HepG2 (cell line): ENCODE measurements at regions not wholly inside any gene's neighbourhood (a gene's known extent, or its start where the extent isn't known, plus 50 kb on each side); places are given as distances from the start of the nearest gene placed in this dataset.

Source experiments
- EED ChIP-seq: sonication (generic); formaldehyde crosslinking; IDR thresholded peaks from 2 replicates; pipeline ENCODE4 v1.5.0; 2020; ENCODE audit warnings: mild to moderate bottlenecking, missing genetic modification reagents
- MEIS2 ChIP-seq: sonication (generic); formaldehyde crosslinking; IDR thresholded peaks from 2 replicates; pipeline ENCODE4 v1.9.0; 2021; ENCODE audit warnings: mild to moderate bottlenecking, missing genetic modification reagents
- NCOA1 ChIP-seq: sonication (generic); formaldehyde crosslinking; IDR thresholded peaks from 2 replicates; pipeline ENCODE4 v1.9.0; 2021; ENCODE audit warnings: missing genetic modification reagents
- RAD51 ChIP-seq: fragments of 450-650 bp; IDR thresholded peaks from 2 replicates; pipeline ENCODE4 v1.6.1; 2016; ENCODE audit warnings: borderline replicate concordance
- SIN3B ChIP-seq: fragments of 150-350 bp; IDR thresholded peaks from 2 replicates; pipeline ENCODE4 v1.6.1; 2014; ENCODE audit warnings: low read length
- STAT5B ChIP-seq: sonication (generic); formaldehyde crosslinking; IDR thresholded peaks from 2 replicates; pipeline ENCODE4 v1.4.0; 2020; ENCODE audit warnings: missing genetic modification reagents
- SUZ12 ChIP-seq: fragments of 150-350 bp; IDR thresholded peaks from 2 replicates; pipeline ENCODE4 v1.6.1; 2014; ENCODE audit warnings: low read depth, low read length
- TCF7L2 ChIP-seq: IDR thresholded peaks from 2 replicates; pipeline ENCODE4 v1.6.1; 2011; ENCODE audit warnings: mild to moderate bottlenecking, low read depth, low read length, moderate library complexity
- ZBTB7B ChIP-seq: sonication (generic); formaldehyde crosslinking; IDR thresholded peaks from 2 replicates; pipeline ENCODE4 v1.4.0; 2020; ENCODE audit warnings: missing genetic modification reagents
- ZNF10 ChIP-seq: sonication (generic); formaldehyde crosslinking; IDR thresholded peaks from 2 replicates; pipeline ENCODE4 v1.4.0; 2020; ENCODE audit warnings: mild to moderate bottlenecking, low read depth, missing genetic modification reagents, borderline replicate concordance
- ZNF605 ChIP-seq: sonication (generic); formaldehyde crosslinking; IDR thresholded peaks from 2 replicates; pipeline ENCODE4 v1.8.0; 2022; ENCODE audit warnings: mild to moderate bottlenecking, missing genetic modification reagents
- ZNF724P ChIP-seq: sonication (generic); formaldehyde crosslinking; IDR thresholded peaks from 2 replicates; pipeline ENCODE4 v1.8.0; 2022; ENCODE audit warnings: missing genetic modification reagents, borderline replicate concordance
- TF ChIP-seq, protein P1 (sequence below): sonication (generic); formaldehyde crosslinking; IDR thresholded peaks from 2 replicates; pipeline ENCODE4 v1.4.0; 2020; ENCODE audit warnings: missing genetic modification reagents
- TF ChIP-seq, protein P2 (sequence below): sonication (generic); formaldehyde crosslinking; IDR thresholded peaks from 2 replicates; pipeline ENCODE4 v1.5.1; 2020; ENCODE audit warnings: missing genetic modification reagents, mild to moderate bottlenecking, borderline replicate concordance
- TF ChIP-seq, protein P3 (sequence below): sonication (generic); formaldehyde crosslinking; IDR thresholded peaks from 2 replicates; pipeline ENCODE4 v1.5.1; 2020; ENCODE audit warnings: mild to moderate bottlenecking, missing genetic modification reagents
- TF ChIP-seq, protein P4 (sequence below): IDR thresholded peaks from 2 replicates; pipeline ENCODE4 v1.6.1; 2016; ENCODE audit warnings: control low read depth

DNA sequence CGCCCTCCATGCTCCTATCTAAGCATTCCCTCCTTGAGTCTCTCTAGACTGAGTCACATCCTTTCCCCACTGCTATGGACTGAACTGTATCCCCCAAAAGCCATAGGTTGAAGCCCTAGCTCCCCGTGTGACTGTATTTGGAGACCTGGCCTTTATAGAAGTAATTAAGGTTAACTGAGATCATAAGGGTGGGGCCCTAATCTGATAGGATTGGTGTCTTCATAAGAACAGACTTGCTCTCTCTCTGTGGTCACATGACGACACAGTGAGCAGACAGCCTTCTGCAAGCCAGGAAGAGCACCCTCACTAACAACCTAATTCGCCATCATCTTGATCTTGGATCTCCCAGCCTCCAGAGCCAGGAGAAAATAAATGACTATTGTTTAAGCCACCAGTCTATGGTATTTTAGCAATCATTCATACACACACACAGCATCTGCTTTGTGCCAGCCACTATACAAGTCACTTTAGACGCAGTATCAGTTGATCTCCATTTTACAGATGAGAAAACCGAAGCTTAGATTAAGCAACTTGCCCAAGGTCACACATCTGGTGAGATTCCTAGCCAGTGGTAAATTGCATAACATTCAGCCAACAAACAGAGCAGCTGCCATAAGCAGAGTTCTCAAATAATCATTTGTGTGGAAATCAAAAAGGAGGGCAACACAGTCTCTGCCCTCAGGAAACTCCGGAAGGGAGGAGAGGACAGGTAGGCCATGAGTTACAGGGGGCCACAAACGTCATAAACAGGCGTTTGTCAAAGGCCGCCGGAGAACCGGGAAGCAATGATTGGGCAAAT, 66.3 kb upstream of the HES1 start (continued):
- TF ChIP-seq, protein P1, sequence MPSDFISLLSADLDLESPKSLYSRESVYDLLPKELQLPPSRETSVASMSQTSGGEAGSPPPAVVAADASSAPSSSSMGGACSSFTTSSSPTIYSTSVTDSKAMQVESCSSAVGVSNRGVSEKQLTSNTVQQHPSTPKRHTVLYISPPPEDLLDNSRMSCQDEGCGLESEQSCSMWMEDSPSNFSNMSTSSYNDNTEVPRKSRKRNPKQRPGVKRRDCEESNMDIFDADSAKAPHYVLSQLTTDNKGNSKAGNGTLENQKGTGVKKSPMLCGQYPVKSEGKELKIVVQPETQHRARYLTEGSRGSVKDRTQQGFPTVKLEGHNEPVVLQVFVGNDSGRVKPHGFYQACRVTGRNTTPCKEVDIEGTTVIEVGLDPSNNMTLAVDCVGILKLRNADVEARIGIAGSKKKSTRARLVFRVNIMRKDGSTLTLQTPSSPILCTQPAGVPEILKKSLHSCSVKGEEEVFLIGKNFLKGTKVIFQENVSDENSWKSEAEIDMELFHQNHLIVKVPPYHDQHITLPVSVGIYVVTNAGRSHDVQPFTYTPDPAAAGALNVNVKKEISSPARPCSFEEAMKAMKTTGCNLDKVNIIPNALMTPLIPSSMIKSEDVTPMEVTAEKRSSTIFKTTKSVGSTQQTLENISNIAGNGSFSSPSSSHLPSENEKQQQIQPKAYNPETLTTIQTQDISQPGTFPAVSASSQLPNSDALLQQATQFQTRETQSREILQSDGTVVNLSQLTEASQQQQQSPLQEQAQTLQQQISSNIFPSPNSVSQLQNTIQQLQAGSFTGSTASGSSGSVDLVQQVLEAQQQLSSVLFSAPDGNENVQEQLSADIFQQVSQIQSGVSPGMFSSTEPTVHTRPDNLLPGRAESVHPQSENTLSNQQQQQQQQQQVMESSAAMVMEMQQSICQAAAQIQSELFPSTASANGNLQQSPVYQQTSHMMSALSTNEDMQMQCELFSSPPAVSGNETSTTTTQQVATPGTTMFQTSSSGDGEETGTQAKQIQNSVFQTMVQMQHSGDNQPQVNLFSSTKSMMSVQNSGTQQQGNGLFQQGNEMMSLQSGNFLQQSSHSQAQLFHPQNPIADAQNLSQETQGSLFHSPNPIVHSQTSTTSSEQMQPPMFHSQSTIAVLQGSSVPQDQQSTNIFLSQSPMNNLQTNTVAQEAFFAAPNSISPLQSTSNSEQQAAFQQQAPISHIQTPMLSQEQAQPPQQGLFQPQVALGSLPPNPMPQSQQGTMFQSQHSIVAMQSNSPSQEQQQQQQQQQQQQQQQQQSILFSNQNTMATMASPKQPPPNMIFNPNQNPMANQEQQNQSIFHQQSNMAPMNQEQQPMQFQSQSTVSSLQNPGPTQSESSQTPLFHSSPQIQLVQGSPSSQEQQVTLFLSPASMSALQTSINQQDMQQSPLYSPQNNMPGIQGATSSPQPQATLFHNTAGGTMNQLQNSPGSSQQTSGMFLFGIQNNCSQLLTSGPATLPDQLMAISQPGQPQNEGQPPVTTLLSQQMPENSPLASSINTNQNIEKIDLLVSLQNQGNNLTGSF = no peak
- TF ChIP-seq ZNF10 (CRISPR knock-in tag) (no peak), RAD51 (no peak), ZBTB7B (CRISPR knock-in tag) (no peak), ZNF724P (CRISPR knock-in tag) (no peak), TCF7L2 (no peak), NCOA1 (CRISPR knock-in tag) (no peak), SIN3B (no peak), EED (no peak), ZNF605 (CRISPR knock-in tag) (no peak), MEIS2 (CRISPR knock-in tag) (no peak), STAT5B (CRISPR knock-in tag) (no peak), SUZ12 (no peak)
- TF ChIP-seq, protein P2, sequence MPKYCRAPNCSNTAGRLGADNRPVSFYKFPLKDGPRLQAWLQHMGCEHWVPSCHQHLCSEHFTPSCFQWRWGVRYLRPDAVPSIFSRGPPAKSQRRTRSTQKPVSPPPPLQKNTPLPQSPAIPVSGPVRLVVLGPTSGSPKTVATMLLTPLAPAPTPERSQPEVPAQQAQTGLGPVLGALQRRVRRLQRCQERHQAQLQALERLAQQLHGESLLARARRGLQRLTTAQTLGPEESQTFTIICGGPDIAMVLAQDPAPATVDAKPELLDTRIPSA = no peak
- TF ChIP-seq, protein P3, sequence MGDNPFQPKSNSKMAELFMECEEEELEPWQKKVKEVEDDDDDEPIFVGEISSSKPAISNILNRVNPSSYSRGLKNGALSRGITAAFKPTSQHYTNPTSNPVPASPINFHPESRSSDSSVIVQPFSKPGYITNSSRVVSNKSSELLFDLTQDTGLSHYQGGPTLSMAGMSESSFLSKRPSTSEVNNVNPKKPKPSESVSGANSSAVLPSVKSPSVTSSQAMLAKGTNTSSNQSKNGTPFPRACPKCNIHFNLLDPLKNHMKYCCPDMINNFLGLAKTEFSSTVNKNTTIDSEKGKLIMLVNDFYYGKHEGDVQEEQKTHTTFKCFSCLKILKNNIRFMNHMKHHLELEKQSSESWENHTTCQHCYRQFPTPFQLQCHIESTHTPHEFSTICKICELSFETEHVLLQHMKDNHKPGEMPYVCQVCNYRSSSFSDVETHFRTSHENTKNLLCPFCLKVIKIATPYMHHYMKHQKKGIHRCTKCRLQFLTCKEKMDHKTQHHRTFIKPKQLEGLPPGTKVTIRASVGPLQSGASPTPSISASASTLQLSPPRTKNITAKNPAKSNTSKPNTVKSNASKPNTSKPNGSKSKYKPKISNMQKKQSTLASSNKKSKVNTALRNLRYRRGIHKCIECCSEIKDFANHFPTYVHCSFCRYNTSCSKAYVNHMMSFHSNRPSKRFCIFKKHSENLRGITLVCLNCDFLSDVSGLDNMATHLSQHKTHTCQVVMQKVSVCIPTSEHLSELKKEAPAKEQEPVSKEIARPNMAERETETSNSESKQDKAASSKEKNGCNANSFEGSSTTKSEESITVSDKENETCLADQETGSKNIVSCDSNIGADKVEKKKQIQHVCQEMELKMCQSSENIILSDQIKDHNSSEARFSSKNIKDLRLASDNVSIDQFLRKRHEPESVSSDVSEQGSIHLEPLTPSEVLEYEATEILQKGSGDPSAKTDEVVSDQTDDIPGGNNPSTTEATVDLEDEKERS = no peak; the same call in 1 of the 2 replicates
- TF ChIP-seq, protein P4, sequence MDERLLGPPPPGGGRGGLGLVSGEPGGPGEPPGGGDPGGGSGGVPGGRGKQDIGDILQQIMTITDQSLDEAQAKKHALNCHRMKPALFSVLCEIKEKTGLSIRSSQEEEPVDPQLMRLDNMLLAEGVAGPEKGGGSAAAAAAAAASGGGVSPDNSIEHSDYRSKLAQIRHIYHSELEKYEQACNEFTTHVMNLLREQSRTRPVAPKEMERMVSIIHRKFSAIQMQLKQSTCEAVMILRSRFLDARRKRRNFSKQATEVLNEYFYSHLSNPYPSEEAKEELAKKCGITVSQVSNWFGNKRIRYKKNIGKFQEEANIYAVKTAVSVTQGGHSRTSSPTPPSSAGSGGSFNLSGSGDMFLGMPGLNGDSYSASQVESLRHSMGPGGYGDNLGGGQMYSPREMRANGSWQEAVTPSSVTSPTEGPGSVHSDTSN (CRISPR knock-in tag) = no peak
